HCT116 (cell line): ENCODE measurements at regions not wholly inside any gene's neighbourhood (a gene's known extent, or its start where the extent isn't known, plus 50 kb on each side); places are given as distances from the start of the nearest gene placed in this dataset.

ENCODE experiments used
- ATAC-seq: fragments of 200-7000 bp; cut with Tn5 transposase; 2 replicates; pipeline ENCODE4 v1.9.1; 2020; ENCODE audit warnings: mild to moderate bottlenecking, moderate library complexity
- BruUV-seq: library from RNA; stranded (reverse); fragments of 400-500 nt; replicated peaks from 2 replicates; lab custom pipeline; 2021; lab: Mats Ljungman, UMichigan
- CTCF ChIA-PET: fragments of 300-600 bp; sonication (Branson Sonifier 250); formaldehyde crosslinking; loops from one replicate; lab custom pipeline; 2021; ENCODE audit warnings: antibody characterized with exemption; lab: Charles Lee
- POLR2A ChIA-PET: fragments of 300-600, 350-600 bp; sonication (Branson Sonifier 250); formaldehyde crosslinking; loops from one replicate; lab custom pipeline; 2021; ENCODE audit warnings: antibody characterized with exemption; lab: Charles Lee
- RAD21 ChIA-PET, 2 experiments: fragments of 300-600 bp; sonication (Branson Sonifier 250); formaldehyde crosslinking; loops; one replicate each; lab custom pipeline; 2023; ENCODE audit warnings: low total read pairs in 2 of 2; ENCODE audit not compliant: uncharacterized antibody in 2 of 2, unreplicated experiment in 2 of 2, low non-redundant PET in 1 of 2; lab: Charles Lee
- DNase-seq: peaks from one replicate; pipeline ENCODE4 v3.0.0-alpha.2; 2010; ENCODE audit warnings: low read depth, low spot score
- H2AFZ ChIP-seq: fragments of 200-600 bp; shearing (Covaris generic), sonication (generic); 2 replicates; pipeline ENCODE4 v1.6.1; 2017; ENCODE audit warnings: low read depth, mixed run types, mixed read lengths, antibody characterized with exemption, low read length; ENCODE audit not compliant: poor library complexity, severe bottlenecking
- H3K27ac ChIP-seq: 2 replicates; pipeline ENCODE4 v1.5.1; 2012; ENCODE audit warnings: low read depth, low read length
- H3K27me3 ChIP-seq: fragments of 200-600 bp; sonication (generic); 2 replicates; pipeline ENCODE4 v1.6.1; 2016; ENCODE audit warnings: mixed run types, low read length, mixed read lengths; ENCODE audit not compliant: insufficient read depth
- H3K36me3 ChIP-seq, 2 experiments: fragments of 200-500 bp in 1 of 2; fragments of 200-600 bp in 1 of 2; sonication (Bioruptor generic) in 1 of 2; sonication (generic) in 1 of 2; 2 replicates each; pipeline versions ENCODE4 v1.5.1 to v1.6.1; 2014 to 2016; ENCODE audit warnings: low read length in 2 of 2, inconsistent platforms in 1 of 2, mixed read lengths in 1 of 2, mixed run types in 1 of 2; ENCODE audit not compliant: insufficient read depth in 2 of 2, control insufficient read depth in 1 of 2
- H3K4me1 ChIP-seq, 2 experiments: fragments of 200-600 bp in 1 of 2; sonication (generic) in 1 of 2; 2 replicates each; pipeline versions ENCODE4 v1.5.1 to v1.6.1; 2012 to 2017; ENCODE audit warnings: low read length in 2 of 2, inconsistent platforms in 1 of 2, mild to moderate bottlenecking in 1 of 2, mixed read lengths in 1 of 2, mixed run types in 1 of 2, moderate library complexity in 1 of 2; ENCODE audit not compliant: insufficient read depth in 2 of 2, control insufficient read depth in 1 of 2
- H3K4me2 ChIP-seq: fragments of 200-600 bp; sonication (generic); 2 replicates; pipeline ENCODE4 v1.6.1; 2017; ENCODE audit warnings: mixed run types, low read length, mixed read lengths
- H3K4me3 ChIP-seq, 2 experiments: fragments of 200-600 bp in 1 of 2; sonication (generic) in 1 of 2; replicated peaks in 1 of 2; 2 replicates each; pipeline ENCODE4 v1.5.1; 2011 to 2016; ENCODE audit warnings: low read length in 2 of 2, control low read depth in 1 of 2, low read depth in 1 of 2, mild to moderate bottlenecking in 1 of 2, mixed read lengths in 1 of 2, mixed run types in 1 of 2
- H3K79me2 ChIP-seq: fragments of 200-600 bp; sonication (generic); 2 replicates; pipeline ENCODE4 v1.6.1; 2017; ENCODE audit warnings: mild to moderate bottlenecking, mixed run types, low read length, moderate library complexity, mixed read lengths; ENCODE audit not compliant: insufficient read depth
- H3K9ac ChIP-seq: fragments of 200-600 bp; sonication (generic); 2 replicates; pipeline ENCODE4 v1.6.1; 2016; ENCODE audit warnings: low read length, mixed read lengths
- H3K9me2 ChIP-seq: fragments of 200-600 bp; sonication (generic), shearing (Covaris generic); 2 replicates; pipeline ENCODE4 v1.6.1; 2017; ENCODE audit warnings: mixed run types, mild to moderate bottlenecking, moderate library complexity; ENCODE audit not compliant: insufficient read depth
- H3K9me3 ChIP-seq, 2 experiments: fragments of 200-500 bp in 1 of 2; fragments of 200-600 bp in 1 of 2; sonication (Bioruptor generic) in 1 of 2; sonication (generic) in 1 of 2; 2 replicates each; pipeline ENCODE4 v1.6.1; 2014 to 2017; ENCODE audit warnings: low read length in 2 of 2, mixed read lengths in 2 of 2, inconsistent platforms in 1 of 2, low read depth in 1 of 2, mild to moderate bottlenecking in 1 of 2, mixed run types in 1 of 2, moderate library complexity in 1 of 2; ENCODE audit not compliant: control insufficient read depth in 1 of 2, insufficient read depth in 1 of 2
- H4K20me1 ChIP-seq: fragments of 200-600 bp; sonication (generic), shearing (Covaris generic); 2 replicates; pipeline ENCODE4 v1.6.1; 2017; ENCODE audit warnings: mixed run types, mild to moderate bottlenecking, moderate library complexity; ENCODE audit not compliant: insufficient read depth
- ATF3 ChIP-seq: IDR thresholded peaks from 2 replicates; pipeline ENCODE4 v1.6.1; 2012
- CBX3 ChIP-seq: IDR thresholded peaks from 2 replicates; pipeline ENCODE4 v1.6.1; 2012; ENCODE audit warnings: low read depth
- CEBPB ChIP-seq: IDR thresholded peaks from 2 replicates; pipeline ENCODE4 v1.6.1; 2012; ENCODE audit warnings: low read depth
- ELF1 ChIP-seq: IDR thresholded peaks from 2 replicates; pipeline ENCODE4 v1.6.1; 2012; ENCODE audit warnings: low read depth, borderline replicate concordance
- EZH2 ChIP-seq: fragments of 200-600 bp; sonication (generic); IDR thresholded peaks from 2 replicates; pipeline ENCODE4 v1.6.1; 2017; ENCODE audit warnings: antibody characterized with exemption, mixed run types
- EZH2phosphoT487 ChIP-seq: fragments of 200-600 bp; IDR thresholded peaks from 2 replicates; pipeline ENCODE4 v1.6.1; 2018; ENCODE audit warnings: antibody characterized with exemption, borderline replicate concordance
- JUND ChIP-seq: IDR thresholded peaks from 2 replicates; pipeline ENCODE4 v1.6.1; 2012
- MAX ChIP-seq: IDR thresholded peaks from 2 replicates; pipeline ENCODE4 v1.6.1; 2012
- POLR2A ChIP-seq: IDR thresholded peaks from 2 replicates; pipeline ENCODE4 v1.7.0; 2011; ENCODE audit warnings: borderline replicate concordance; ENCODE audit not compliant: insufficient read depth, insufficient read length; ENCODE audit errors: extremely low read depth
- POLR2AphosphoS5 ChIP-seq: IDR thresholded peaks from 2 replicates; pipeline ENCODE4 v1.6.1; 2011; ENCODE audit warnings: mild to moderate bottlenecking, low read depth, low read length, moderate library complexity
- RAD21 ChIP-seq: IDR thresholded peaks from 2 replicates; pipeline ENCODE4 v1.6.1; 2012; ENCODE audit warnings: low read depth, mild to moderate bottlenecking
- REST ChIP-seq: IDR thresholded peaks from 2 replicates; pipeline ENCODE4 v1.6.1; 2012; ENCODE audit warnings: low read depth
- SIN3A ChIP-seq: IDR thresholded peaks from 2 replicates; pipeline ENCODE4 v1.6.1; 2012; ENCODE audit warnings: low read depth
- SP1 ChIP-seq: IDR thresholded peaks from 2 replicates; pipeline ENCODE4 v1.6.1; 2012; ENCODE audit warnings: low read depth
- SRF ChIP-seq: IDR thresholded peaks from 2 replicates; pipeline ENCODE4 v1.6.1; 2012; ENCODE audit warnings: low read depth
- TCF7L2 ChIP-seq: IDR thresholded peaks from 2 replicates; pipeline ENCODE4 v1.7.0; 2011; ENCODE audit warnings: borderline replicate concordance, inconsistent platforms; ENCODE audit not compliant: insufficient read depth, insufficient read length; ENCODE audit errors: extremely low read depth
- YY1 ChIP-seq: IDR thresholded peaks from 2 replicates; pipeline ENCODE4 v1.6.1; 2011; ENCODE audit warnings: low read length, low read depth, moderate library complexity, mild to moderate bottlenecking; ENCODE audit not compliant: insufficient replicate concordance; ENCODE audit errors: extremely low read depth
- ZNF274 ChIP-seq: fragments of 200-500 bp; sonication (Bioruptor generic); IDR thresholded peaks from 2 replicates; pipeline ENCODE4 v1.6.1; 2014; ENCODE audit warnings: mild to moderate bottlenecking, low read depth, low read length, inconsistent platforms
- intact Hi-C: fragments of 100-400 bp; cut with micrococcal nuclease; formaldehyde crosslinking; loops from 2 replicates; pipeline ENCODE4 v1.10.0; 2022
- TF ChIP-seq, protein P1 (sequence below): IDR thresholded peaks from 2 replicates; pipeline ENCODE4 v1.6.1; 2011; ENCODE audit warnings: mild to moderate bottlenecking, low read length, moderate library complexity; ENCODE audit not compliant: insufficient replicate concordance; ENCODE audit errors: extremely low read depth

DNA sequence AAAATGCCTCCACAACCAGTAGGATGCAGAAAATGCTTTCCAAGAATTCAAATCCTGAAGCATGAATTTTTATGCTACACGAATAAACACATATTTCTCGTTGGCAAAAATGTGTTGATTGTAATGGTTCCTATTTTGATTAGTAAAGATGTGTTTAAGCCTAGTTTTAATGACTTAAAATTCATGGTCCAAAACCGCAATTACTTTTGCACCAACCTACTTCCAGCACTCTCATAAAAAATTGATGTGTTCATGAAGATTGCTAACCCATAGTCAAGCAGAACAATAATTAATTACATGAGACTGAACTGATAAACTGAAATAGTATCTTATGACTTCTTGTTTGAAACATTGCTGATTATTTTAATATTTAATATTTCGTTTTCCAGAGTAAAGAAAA lies 828.8 kb downstream of the CCSER2 start:
- H3K9me3 ChIP-seq, result no peaks in the 10 kb centered on the region
- ChIA-PET RAD21 (no interaction called here), POLR2A (no interaction called here), CTCF (no interaction called here)
- H3K9me2 ChIP-seq, result no peaks in the 10 kb centered on the region
- H3K4me3 ChIP-seq, result no peak overlapping the region
- no peak for DNase-seq
- H3K36me3 ChIP-seq, result no peaks in the 10 kb centered on the region
- H3K27ac ChIP-seq, result no peak overlapping the region
- H3K4me1 ChIP-seq, result no peaks in the 10 kb centered on the region
- H3K4me2 ChIP-seq, result no peak overlapping the region
- BruUV-seq, result no TSS peak
- intact Hi-C loops, result no loop called here
- H2AFZ ChIP-seq, result no peak overlapping the region
- no peak overlapping the region for H3K9ac ChIP-seq
- ATAC-seq, result no peak
- H3K27me3 ChIP-seq, result peaks cover 8% of the 10 kb centered on the region; the same call in 1 of the 2 replicates
- no peaks in the 10 kb centered on the region for H4K20me1 ChIP-seq
- no peak for TF ChIP-seq MAX
- no peak for TF ChIP-seq POLR2A
- TF ChIP-seq SIN3A, result no peak
- no peak for TF ChIP-seq ELF1
- no peak for TF ChIP-seq SRF
- TF ChIP-seq ZNF274, result no peak
- TF ChIP-seq CBX3, result no peak
- no peak for TF ChIP-seq EZH2
- no peak for TF ChIP-seq EZH2phosphoT487
- TF ChIP-seq SP1, result no peak
- TF ChIP-seq JUND, result no peak
- TF ChIP-seq, protein P1, sequence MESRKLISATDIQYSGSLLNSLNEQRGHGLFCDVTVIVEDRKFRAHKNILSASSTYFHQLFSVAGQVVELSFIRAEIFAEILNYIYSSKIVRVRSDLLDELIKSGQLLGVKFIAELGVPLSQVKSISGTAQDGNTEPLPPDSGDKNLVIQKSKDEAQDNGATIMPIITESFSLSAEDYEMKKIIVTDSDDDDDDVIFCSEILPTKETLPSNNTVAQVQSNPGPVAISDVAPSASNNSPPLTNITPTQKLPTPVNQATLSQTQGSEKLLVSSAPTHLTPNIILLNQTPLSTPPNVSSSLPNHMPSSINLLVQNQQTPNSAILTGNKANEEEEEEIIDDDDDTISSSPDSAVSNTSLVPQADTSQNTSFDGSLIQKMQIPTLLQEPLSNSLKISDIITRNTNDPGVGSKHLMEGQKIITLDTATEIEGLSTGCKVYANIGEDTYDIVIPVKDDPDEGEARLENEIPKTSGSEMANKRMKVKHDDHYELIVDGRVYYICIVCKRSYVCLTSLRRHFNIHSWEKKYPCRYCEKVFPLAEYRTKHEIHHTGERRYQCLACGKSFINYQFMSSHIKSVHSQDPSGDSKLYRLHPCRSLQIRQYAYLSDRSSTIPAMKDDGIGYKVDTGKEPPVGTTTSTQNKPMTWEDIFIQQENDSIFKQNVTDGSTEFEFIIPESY, result no peak
- TF ChIP-seq ATF3, result no peak
- TF ChIP-seq POLR2AphosphoS5, result no peak
- no peak for TF ChIP-seq TCF7L2
- no peak for TF ChIP-seq YY1
- TF ChIP-seq CEBPB, result no peak
- TF ChIP-seq RAD21, result no peak
- TF ChIP-seq REST, result no peak
- H3K79me2 ChIP-seq, result no peaks in the 10 kb centered on the region
